Body of pancreas (tissue), 4 donors: ENCODE measurements at regions not wholly inside any gene's neighbourhood (a gene's known extent, or its start where the extent isn't known, plus 50 kb on each side); places are given as distances from the start of the nearest gene placed in this dataset.
"Not testable (repeated sequence)": the region's sequence is repeated elsewhere in the genome, so short reads cannot be mapped to it uniquely, and the experiment has no call there.

Source experiments
- CTCF ChIP-seq, 7 experiments: fragments of 450-650 bp in 4 of 7; fragments of 200-600 bp in 3 of 7; sonication (generic) in 3 of 7; IDR thresholded peaks; one replicate each; pipeline ENCODE4 v1.5.1; 2016 to 2019; ENCODE audit warnings: antibody characterized with exemption in 7 of 7
- POLR2A ChIP-seq, 3 donors: fragments of 450-650 bp; IDR thresholded peaks; one replicate each; pipeline ENCODE4 v1.6.1; 2016; ENCODE audit warnings: antibody characterized with exemption in 3 of 3, mild to moderate bottlenecking in 2 of 3

- not testable (repeated sequence) for TF ChIP-seq CTCF, POLR2A (IDR thresholded peaks at IDR 0.05)
Measured at GRCh38 chrY:17607150-17607549, 272.9 kb downstream of the CDY2B start.
